ENCODE measurements at regions not wholly inside any gene's neighbourhood (a gene's known extent, or its start where the extent isn't known, plus 50 kb on each side); places are given as distances from the start of the nearest gene placed in this dataset.

DNA sequence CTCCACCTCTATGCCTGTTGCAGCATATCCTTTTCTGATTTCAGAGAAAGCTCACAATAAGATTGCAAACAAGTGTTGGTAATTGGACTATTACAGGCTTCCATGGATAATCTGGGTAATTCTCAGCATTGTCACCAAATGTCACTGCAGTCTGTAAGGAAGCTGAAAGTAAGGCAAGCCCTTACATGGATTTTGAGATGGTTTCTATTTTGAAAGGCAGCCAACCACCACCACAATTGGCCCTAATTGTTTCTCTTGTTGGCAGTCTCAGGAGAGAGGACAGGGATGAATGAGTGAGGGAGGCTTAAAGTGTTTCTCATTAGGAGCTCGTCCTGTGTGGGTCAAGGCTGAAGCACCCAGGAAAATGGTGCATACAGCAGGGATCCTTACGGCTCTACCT lies 879.9 kb downstream of the TUSC7 start:
- no peak for DNase-seq

DNA sequence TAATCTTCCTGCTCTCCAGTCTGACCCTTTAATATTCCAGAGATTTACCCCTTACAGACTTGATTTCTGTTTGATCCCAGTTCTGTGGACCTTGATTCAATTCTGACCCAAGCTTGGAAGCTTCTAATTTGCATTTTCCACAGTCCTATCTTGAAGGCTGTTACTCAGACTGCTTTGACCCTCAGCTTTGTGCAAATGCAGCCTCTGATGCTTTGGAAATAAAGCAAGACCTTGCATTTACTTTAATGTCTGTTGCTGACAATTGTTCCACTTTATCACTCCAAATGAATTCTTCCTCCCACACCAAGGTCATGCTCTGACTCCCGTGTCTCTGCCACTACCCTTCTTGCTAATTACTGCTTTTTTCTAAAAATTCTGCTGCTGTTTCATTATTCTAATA lies 886.0 kb downstream of the TUSC7 start:
- no peak for DNase-seq

- DNase-seq = no peak
These were observed 886.9 kb downstream of the TUSC7 start for GRCh38 chr3:117596503-117596902.

- no peak for DNase-seq
These were observed 888.3 kb downstream of the TUSC7 start for GRCh38 chr3:117597865-117598264.

GRCh38 chr3:117600112-117600511 lies 890.5 kb downstream of the TUSC7 start:
- DNase-seq = no peak

DNA sequence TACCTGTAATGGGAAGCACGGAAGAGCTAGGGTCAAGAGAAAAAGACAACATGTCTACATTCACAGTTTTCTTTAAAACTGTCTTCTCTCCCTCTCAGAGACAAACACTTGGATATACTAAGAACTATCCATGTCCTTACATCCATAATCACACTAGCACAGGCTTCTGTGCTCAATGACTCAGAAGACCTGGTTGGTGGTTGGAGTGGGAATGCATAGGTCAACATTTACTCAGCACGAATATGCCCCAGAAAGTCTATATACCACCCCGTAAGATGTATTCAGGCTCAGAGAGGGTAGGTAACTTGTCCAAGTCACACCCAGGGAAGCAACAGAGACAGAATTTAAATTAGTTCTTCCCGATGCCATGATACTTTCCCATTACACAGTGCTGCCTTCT lies 891.1 kb downstream of the TUSC7 start:
- DNase-seq = no peak

- DNase-seq = no peak
These were observed 892.6 kb downstream of the TUSC7 start for GRCh38 chr3:117602058-117602644.

GRCh38 chr3:117603097-117603496 lies 893.5 kb downstream of the TUSC7 start:
- DNase-seq = peak; percentile 10

GRCh38 chr3:117606866-117607265 lies 897.3 kb downstream of the TUSC7 start:
- DNase-seq = no peak

DNA sequence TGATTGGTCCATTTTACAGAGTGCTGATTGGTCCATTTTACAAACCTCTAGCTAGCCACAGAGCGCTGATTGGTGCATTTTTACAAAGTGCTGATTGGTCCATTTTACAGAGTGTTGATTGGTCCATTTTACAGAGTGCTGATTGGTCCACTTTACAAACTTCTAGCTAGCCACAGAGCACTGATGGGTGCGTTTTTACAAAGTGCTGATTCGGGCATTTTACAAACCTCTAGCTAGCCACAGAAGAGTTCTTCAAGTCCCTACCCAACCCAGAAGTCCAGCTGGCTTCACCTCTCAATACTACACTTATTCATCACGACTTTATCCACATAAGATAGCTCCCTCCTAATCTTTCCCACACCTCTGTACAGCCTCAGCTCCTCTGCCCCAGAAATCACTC lies 899.8 kb downstream of the TUSC7 start:
- DNase-seq = no peak

DNA sequence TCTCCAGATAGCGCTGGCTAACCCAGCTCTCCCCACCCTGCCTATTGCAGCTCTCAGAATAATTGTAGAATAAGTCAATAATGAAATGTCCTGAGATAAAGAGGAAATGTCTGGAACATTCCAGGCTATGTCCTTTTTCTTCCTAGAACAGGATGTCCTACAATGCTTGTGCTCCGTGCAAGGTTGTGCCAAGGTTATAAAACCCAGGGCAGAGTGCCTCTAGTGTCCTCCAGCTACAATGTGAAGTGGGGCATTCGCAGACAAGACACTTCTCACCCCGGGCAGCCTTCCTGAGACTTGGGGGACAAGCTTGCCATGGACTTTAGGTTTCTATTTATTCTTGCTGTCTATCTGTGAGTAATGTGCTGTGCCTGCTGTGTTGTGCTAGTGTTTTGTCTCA lies 900.6 kb downstream of the TUSC7 start:
- no peak for DNase-seq

DNA sequence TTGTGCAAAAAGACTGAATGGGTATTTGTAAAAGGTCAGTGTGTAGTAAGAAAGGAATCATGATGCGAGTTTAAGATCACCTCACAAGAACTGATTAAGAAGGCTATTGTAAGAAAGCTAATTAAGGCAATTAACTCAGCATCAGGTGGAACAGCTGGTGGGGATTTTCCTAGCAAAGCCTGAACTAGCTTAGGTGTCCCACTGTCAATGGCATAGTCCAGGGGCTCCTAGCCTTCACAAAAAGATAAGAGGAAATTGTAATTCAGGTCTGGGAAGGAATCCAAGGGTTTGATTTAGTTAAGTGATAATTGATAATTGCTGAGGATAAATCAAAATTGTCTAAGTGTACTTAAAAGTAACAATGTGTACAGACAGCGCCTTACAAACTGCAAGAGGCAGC lies 901.6 kb downstream of the TUSC7 start:
- DNase-seq = no peak

- no peak for DNase-seq
These were observed 906.6 kb downstream of the TUSC7 start for GRCh38 chr3:117616227-117616626.

- DNase-seq = no peak
These were observed 908.3 kb downstream of the TUSC7 start for GRCh38 chr3:117617906-117618305.

- DNase-seq = no peak
These were observed 908.9 kb downstream of the TUSC7 start for GRCh38 chr3:117618462-117618861.

- no peak for DNase-seq
These were observed 910.2 kb downstream of the TUSC7 start for GRCh38 chr3:117619805-117620204.

GRCh38 chr3:117622171-117622841 lies 912.7 kb downstream of the TUSC7 start:
- no peak for DNase-seq

DNA sequence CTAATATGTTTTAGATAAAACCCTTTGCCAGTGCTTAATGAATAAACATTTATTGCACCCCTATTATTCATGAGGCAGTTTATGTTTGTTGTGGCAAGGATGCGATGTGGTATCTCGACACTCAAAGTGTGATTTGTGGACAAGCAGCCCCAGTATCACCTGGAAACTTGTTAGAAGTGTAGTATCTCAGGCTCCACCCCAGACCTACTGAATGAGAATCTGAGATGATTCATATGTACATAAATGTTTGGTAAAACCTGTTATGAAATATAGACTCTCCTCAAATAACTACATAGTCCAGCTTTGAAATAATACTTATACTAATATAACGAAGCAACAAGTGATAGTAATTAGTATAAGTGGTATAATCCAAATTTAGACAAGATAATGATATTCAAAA lies 914.8 kb downstream of the TUSC7 start:
- DNase-seq = no peak

DNA sequence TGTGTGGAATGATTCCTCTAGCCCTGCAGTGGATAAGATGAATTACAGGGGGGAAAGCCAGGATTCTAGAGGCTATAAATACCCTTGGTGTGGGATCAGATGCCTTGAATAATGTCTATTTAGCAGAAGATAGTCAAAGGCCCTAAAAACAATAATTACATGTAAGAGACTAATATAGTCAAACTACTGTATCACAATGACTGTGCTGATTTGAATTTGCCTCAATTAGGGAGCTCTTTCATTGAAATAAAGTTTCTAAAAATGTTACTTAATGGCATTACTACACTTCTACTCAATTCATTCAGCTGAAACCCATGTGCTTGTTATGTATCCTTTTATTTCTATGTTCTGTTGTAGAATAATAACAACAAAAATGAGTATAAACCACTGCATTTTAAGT lies 915.6 kb downstream of the TUSC7 start:
- DNase-seq = no peak

DNA sequence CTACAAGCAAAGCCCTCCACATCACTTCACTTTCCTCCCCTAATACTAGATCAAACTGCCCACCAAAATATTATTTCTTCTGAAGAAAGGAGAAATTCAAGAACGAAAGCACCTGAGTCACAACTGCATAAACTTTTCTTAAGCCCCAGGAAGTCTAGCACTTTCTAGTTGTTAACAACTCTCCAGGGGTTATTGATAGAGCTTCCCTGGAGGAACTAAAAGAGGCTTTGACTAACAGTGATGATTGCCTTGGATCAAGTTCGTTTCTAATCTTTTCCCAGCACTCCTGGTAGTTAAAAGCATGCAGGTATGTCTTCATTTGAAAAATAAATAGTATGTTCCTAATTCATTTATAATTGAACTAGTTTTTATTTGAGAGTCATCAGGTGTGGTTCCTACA lies 917.0 kb downstream of the TUSC7 start:
- no peak for DNase-seq

DNA sequence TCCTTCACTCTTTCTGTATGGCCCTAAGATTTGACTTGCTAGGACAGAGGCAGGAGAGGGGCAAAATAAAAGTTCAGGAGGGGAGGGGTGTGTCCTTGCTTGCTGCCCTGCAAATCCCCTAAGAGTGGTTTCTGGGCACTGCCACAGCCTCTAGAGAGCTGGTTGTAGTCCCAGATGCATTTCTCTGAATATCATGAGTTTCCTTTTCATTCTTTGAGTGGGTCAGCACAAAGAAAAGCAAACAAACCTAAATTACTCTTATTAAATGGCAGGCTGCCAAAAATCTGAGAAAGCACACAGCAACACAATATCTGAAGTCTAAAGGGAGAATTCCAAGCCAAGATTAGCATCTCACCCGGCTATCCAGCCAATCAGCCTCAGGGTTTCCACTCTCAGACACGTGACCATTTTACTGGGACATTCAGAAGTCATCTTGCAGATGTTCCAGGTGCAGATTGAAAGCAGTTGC lies 919.3 kb downstream of the TUSC7 start:
- no peak for DNase-seq

GRCh38 chr3:117629505-117629904 lies 919.9 kb downstream of the TUSC7 start:
- DNase-seq = no peak

DNA sequence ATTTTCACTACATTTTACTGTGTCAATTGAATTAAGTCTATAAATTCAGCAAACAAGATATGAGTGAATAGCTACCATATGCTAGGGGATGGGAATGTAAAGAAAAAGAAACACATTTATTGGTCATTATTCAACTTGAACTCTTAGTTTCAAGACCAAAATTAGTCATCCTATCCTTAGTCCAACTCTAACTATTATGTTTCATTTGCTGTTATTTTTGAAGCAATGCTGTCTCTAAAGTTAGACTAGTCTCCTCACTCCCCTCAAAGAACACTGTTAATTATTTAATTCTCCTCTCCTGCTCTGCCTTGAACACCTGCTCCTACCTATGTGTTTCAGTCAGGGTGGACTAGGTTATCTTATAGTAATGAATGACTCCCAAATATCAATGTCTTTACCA lies 920.9 kb downstream of the TUSC7 start:
- no peak for DNase-seq

DNA sequence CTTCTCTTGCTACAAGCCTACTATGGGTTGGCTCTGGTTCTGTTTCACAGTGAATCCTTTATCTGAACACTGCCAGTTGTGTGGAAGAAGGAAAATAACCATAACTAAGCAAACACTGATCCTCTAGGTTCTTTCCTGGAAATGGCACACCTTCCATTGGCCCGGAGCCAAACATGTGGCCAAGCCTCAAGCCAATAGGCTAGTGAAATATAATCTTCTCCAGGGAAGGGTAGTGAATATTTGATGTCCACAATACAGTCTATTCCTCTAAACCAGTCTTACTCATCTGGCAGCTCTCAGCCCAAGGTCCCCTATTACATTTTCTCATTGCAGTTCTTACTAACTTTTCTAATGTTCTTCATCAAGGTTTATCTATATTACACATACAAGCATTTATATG lies 921.3 kb downstream of the TUSC7 start:
- no peak for DNase-seq

DNA sequence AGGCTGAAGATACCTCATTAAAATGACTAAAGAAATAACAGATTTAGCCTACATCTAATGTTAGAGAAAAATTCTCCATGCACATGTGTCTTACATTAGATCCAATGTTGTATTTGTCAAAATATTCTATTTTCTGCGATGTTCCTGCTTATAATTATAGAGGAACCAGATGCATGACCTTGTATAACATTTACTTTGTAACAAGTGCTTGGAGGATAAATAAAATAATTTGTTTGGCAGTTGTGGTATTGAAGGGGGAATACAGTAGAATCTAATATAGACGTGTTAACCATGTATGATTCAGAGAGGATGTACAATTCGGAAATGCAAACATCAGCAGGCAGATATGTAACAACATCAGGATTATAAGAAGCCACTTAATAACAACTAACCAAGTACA lies 922.2 kb downstream of the TUSC7 start:
- DNase-seq = no peak

All from CD4-positive, alpha-beta T cell treated with Interleukin-17A for 1 hour (primary cell).